Upper lobe of left lung (tissue), 6 donors: ENCODE measurements at regions not wholly inside any gene's neighbourhood (a gene's known extent, or its start where the extent isn't known, plus 50 kb on each side); places are given as distances from the start of the nearest gene placed in this dataset.

Experiments
- ATAC-seq, 2 donors: fragments of 200-7000 bp; cut with Tn5 transposase; one replicate each; pipeline ENCODE4 v1.9.1; 2022; ENCODE audit warnings: mild to moderate bottlenecking in 2 of 2, moderate library complexity in 2 of 2; ENCODE audit not compliant: low FRiP score in 2 of 2
- DNase-seq, 2 donors: peaks; one replicate each; pipeline ENCODE4 v3.0.0-alpha.2; 2019 to 2020
- H3K27ac ChIP-seq, 4 donors: fragments of 200-600 bp; sonication (generic); one replicate each; pipeline ENCODE4 v1.5.1; 2016 to 2019
- H3K27me3 ChIP-seq, 4 donors: fragments of 200-600 bp; sonication (generic); one replicate each; pipeline ENCODE4 v1.5.1; 2017 to 2019
- H3K36me3 ChIP-seq, 4 donors: fragments of 200-600 bp; sonication (generic); one replicate each; pipeline ENCODE4 v1.5.1; 2016 to 2019
- H3K4me1 ChIP-seq, 4 donors: fragments of 200-600 bp; sonication (generic); one replicate each; pipeline ENCODE4 v1.5.1; 2018 to 2019
- H3K4me3 ChIP-seq, 4 donors: fragments of 200-600 bp; sonication (generic); one replicate each; pipeline ENCODE4 v1.5.1; 2017 to 2019; ENCODE audit warnings: mild to moderate bottlenecking in 2 of 4, moderate library complexity in 1 of 4
- H3K9me3 ChIP-seq, 4 donors: fragments of 200-600 bp; sonication (generic); one replicate each; pipeline ENCODE4 v1.5.1; 2018 to 2019
- EP300 ChIP-seq, 4 donors: sonication (generic); formaldehyde crosslinking; IDR thresholded peaks; one replicate each; pipeline ENCODE4 v1.5.1; 2017; ENCODE audit warnings: antibody characterized with exemption in 4 of 4, control low read depth in 2 of 4
- POLR2A ChIP-seq, 4 donors: fragments of 450-650 bp; IDR thresholded peaks; one replicate each; pipeline ENCODE4 v1.5.1; 2016 to 2017; ENCODE audit warnings: antibody characterized with exemption in 4 of 4, mild to moderate bottlenecking in 2 of 4
- POLR2AphosphoS5 ChIP-seq, 2 donors: sonication (generic); formaldehyde crosslinking; IDR thresholded peaks; one replicate each; pipeline ENCODE4 v1.5.1; 2017; ENCODE audit warnings: antibody characterized with exemption in 2 of 2
- WGBS, 2 donors: methylation state at CpG; one replicate each; pipeline ENCODE4 v1.1.5; 2017 to 2018; 5-methylcytosine and 5-hydroxymethylcytosine counted together
- TF ChIP-seq, protein P1 (sequence below), 6 experiments: fragments of 450-650 bp in 4 of 6; fragments of 200-600 bp in 2 of 6; sonication (generic) in 2 of 6; IDR thresholded peaks; one replicate each; pipeline ENCODE4 v1.5.1; 2016 to 2019; ENCODE audit warnings: antibody characterized with exemption in 6 of 6
- donor health status: DM: no; HTN: no; CAD: no; lungs with moderate emphysema.
- donor health status: DM: no; HTN: yes; CAD: no; lungs with severe emphysema.

DNA sequence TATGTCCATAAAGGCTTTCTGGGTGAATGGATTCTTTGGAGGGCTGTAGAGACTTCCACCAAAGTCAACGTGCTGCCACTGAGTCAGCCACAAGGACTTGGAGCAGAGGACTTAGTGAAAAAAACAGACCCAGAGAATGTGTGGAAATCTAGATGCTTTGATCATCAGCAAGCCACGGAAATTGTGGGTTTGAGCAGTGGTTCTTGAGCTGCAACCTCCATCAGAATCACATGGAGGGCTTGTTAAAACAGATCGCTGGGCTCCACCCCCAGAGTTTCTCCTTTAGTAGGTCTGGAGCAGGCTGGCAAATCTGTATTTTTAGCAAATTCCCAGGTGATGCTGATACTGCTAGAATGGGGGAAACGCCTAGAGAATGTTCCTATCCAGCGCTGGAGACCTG is 95.3 kb downstream of the RBM43 start:
- H3K36me3 ChIP-seq, result no peaks in the 10 kb centered on the region
- H3K9me3 ChIP-seq, result no peaks in the 10 kb centered on the region
- no peak overlapping the region for H3K4me3 ChIP-seq
- TF ChIP-seq, protein P1, sequence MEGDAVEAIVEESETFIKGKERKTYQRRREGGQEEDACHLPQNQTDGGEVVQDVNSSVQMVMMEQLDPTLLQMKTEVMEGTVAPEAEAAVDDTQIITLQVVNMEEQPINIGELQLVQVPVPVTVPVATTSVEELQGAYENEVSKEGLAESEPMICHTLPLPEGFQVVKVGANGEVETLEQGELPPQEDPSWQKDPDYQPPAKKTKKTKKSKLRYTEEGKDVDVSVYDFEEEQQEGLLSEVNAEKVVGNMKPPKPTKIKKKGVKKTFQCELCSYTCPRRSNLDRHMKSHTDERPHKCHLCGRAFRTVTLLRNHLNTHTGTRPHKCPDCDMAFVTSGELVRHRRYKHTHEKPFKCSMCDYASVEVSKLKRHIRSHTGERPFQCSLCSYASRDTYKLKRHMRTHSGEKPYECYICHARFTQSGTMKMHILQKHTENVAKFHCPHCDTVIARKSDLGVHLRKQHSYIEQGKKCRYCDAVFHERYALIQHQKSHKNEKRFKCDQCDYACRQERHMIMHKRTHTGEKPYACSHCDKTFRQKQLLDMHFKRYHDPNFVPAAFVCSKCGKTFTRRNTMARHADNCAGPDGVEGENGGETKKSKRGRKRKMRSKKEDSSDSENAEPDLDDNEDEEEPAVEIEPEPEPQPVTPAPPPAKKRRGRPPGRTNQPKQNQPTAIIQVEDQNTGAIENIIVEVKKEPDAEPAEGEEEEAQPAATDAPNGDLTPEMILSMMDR (IDR thresholded peaks at IDR 0.05), result no peak
- TF ChIP-seq POLR2AphosphoS5 (IDR thresholded peaks at IDR 0.05) (no peak), POLR2A (IDR thresholded peaks at IDR 0.05) (no peak), EP300 (IDR thresholded peaks at IDR 0.05) (no peak)
- 75 to 95% methylated on average over 4 to 5 of the region's 5 CpGs for WGBS, 2 donors
- no peak for DNase-seq
- H3K27me3 ChIP-seq, result no peaks in the 10 kb centered on the region
- no peak overlapping the region for H3K27ac ChIP-seq
- H3K4me1 ChIP-seq, result no peaks in the 10 kb centered on the region
- no peak for ATAC-seq

DNA sequence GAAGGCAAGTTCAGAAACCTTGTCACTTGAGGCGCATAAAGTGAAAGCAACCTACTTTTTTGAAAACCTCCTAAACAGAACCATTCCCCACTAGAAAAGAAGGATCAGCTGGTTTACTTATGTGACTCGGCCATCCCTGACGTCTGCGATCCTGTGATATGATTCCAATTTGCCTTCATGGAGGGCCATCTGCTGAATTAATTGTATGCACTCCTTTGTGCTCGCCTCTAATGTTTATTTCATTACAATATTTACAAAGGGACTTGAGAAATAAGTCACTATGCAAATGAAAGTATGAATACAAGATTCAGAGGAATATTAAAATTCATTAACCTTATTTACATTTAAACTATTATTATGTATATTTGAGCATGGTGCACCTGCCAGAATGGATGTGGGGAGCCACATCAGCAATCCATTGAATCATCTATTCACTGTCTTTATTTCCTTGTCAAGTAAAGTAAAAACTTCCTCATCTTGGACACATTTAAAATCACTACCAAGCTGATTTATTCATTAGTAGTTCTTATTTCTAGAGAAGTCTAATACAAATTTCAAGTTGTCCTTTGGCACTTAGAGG is 96.5 kb downstream of the RBM43 start:
- Histone ChIP-seq H3K36me3 (no peaks in the 10 kb centered on the region), H3K9me3 (no peaks in the 10 kb centered on the region), H3K4me1 (no peaks in the 10 kb centered on the region), H3K27me3 (no peaks in the 10 kb centered on the region), H3K4me3 (no peak overlapping the region), H3K27ac (no peak overlapping the region)
- WGBS, 2 donors, result 85 to 87% methylated on average over 5 of the region's 5 CpGs
- DNase-seq (no peak), ATAC-seq (no peak)
- no peak for TF ChIP-seq EP300 (IDR thresholded peaks at IDR 0.05)
- no peak for TF ChIP-seq POLR2AphosphoS5 (IDR thresholded peaks at IDR 0.05)
- TF ChIP-seq, protein P1 (IDR thresholded peaks at IDR 0.05), result no peak
- TF ChIP-seq POLR2A (IDR thresholded peaks at IDR 0.05), result no peak

DNA sequence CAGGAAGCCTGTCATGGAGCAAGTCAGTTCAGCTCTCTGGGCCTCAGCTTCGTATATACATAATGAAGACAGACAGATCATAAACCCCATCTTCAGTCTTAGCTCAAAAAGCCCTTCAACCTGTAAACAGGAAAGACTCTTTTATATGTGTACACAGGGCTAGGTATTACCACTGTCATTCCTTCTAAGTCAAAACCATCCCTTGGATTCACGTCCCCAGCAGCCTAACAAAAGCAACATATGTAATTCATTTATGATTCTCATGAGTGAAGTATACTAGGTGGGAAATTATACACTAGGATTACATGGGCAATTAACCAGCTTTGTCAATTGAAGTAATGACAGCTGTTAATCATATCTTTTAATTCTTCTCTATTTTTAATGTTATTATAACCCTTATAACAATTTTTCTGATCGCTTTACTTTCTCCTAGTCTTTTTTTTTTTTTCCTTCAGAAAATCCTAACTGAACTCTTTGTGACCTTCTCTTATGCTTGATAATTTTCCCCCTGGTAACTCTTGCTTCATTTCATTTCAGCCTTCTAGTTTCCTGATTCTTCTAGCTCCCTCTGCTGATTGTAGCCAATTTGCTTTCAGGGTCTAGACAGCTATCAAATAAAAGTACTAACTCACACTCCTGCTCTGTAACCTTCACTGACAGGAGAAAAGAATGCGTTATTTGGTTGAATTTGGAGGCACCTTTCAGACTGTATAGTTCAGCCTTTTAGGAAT is 99.7 kb downstream of the RBM43 start:
- TF ChIP-seq, protein P1 (IDR thresholded peaks at IDR 0.05), result no peak
- TF ChIP-seq POLR2A (IDR thresholded peaks at IDR 0.05), result no peak
- H3K9me3 ChIP-seq, result no peaks in the 10 kb centered on the region
- H3K27ac ChIP-seq, result no peak overlapping the region
- H3K4me1 ChIP-seq, result no peaks in the 10 kb centered on the region
- no peak for ATAC-seq
- H3K36me3 ChIP-seq, result no peaks in the 10 kb centered on the region
- no peaks in the 10 kb centered on the region for H3K27me3 ChIP-seq
- DNase-seq, result no peak
- no peak overlapping the region for H3K4me3 ChIP-seq
- 66 to 77% methylated on average over 4 of the region's 4 CpGs for WGBS, 2 donors

DNA sequence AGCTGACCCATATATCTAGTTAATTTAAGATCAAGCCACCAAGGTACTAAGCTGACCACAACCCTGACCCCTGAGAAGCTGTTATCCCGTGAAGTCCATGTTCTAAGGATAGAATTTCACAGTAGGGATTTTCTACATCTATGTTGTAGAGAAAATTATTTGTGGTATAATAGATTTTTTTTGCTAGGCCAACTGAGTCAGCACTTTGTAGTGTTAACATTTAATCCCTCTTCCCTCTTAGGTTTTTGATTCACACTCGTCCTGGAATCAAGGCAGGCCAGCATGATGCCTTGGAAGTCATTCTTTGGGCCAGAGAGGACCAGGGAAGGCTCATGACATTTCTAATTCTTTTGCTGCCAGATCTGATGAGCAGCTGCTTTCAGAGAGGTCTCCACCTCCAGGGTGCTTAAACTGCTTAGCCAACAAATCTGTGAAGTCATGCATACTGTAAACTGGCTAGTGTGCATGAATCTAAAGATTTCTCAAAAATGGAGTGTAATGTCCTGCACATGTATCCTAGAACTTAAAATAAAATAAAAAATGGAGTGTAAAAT is 102.5 kb downstream of the RBM43 start:
- H3K4me3 ChIP-seq, result no peak overlapping the region
- no peaks in the 10 kb centered on the region for H3K27me3 ChIP-seq
- DNase-seq, result no peak
- TF ChIP-seq, protein P1 (IDR thresholded peaks at IDR 0.05), result no peak
- TF ChIP-seq POLR2AphosphoS5 (IDR thresholded peaks at IDR 0.05) (no peak), POLR2A (IDR thresholded peaks at IDR 0.05) (no peak), EP300 (IDR thresholded peaks at IDR 0.05) (no peak)
- no peaks in the 10 kb centered on the region for H3K36me3 ChIP-seq
- H3K9me3 ChIP-seq, result no peaks in the 10 kb centered on the region
- no peak overlapping the region for H3K27ac ChIP-seq
- 60 to 68% methylated on average over 2 of the region's 2 CpGs for WGBS, 2 donors
- H3K4me1 ChIP-seq, result no peaks in the 10 kb centered on the region
- no peak for ATAC-seq
